ENCODE measurements at regions not wholly inside any gene's neighbourhood (a gene's known extent, or its start where the extent isn't known, plus 50 kb on each side); places are given as distances from the start of the nearest gene placed in this dataset.
A peak's percentile ranks its signal among the peaks of the same experiment; 100 is the strongest.
"Not testable (repeated sequence)": the region's sequence is repeated elsewhere in the genome, so short reads cannot be mapped to it uniquely, and the experiment has no call there.

- peak; percentile 35 for DNase-seq
Observed at GRCh38 chr13:104571161-104571892, 1505.1 kb upstream of the SLC10A2 start.

GRCh38 chr13:104567114-104567513 lies 1500.9 kb upstream of the SLC10A2 start:
- no peak for DNase-seq

GRCh38 chr13:104565888-104566287 lies 1499.7 kb upstream of the SLC10A2 start:
- no peak for DNase-seq

GRCh38 chr13:104553896-104554295 lies 1487.7 kb upstream of the SLC10A2 start:
- DNase-seq, result no peak

GRCh38 chr13:104553186-104553585 lies 1487.0 kb upstream of the SLC10A2 start:
- DNase-seq, result no peak

- DNase-seq, result no peak
Observed at GRCh38 chr13:104534847-104535246, 1468.6 kb upstream of the SLC10A2 start.

GRCh38 chr13:104532132-104532531 lies 1465.9 kb upstream of the SLC10A2 start:
- DNase-seq, result no peak

GRCh38 chr13:104530741-104531140 lies 1464.5 kb upstream of the SLC10A2 start:
- no peak for DNase-seq

- peak; percentile 0 for DNase-seq
Observed at GRCh38 chr13:104526561-104526960, 1460.3 kb upstream of the SLC10A2 start.

- DNase-seq, result no peak
Observed at GRCh38 chr13:104525467-104525866, 1459.2 kb upstream of the SLC10A2 start.

- DNase-seq, result no peak
Observed at GRCh38 chr13:104522235-104523072, 1456.2 kb upstream of the SLC10A2 start.

- DNase-seq, result no peak
Observed at GRCh38 chr13:104510422-104510821, 1444.2 kb upstream of the SLC10A2 start.

- not testable (repeated sequence) for DNase-seq
Observed at GRCh38 chr13:104493502-104493901, 1427.3 kb upstream of the SLC10A2 start.

GRCh38 chr13:104491916-104492315 lies 1425.7 kb upstream of the SLC10A2 start:
- DNase-seq, result peak; percentile 7

- DNase-seq, result no peak
Observed at GRCh38 chr13:104487006-104487405, 1420.8 kb upstream of the SLC10A2 start.

- DNase-seq, result no peak
Observed at GRCh38 chr13:104485571-104485970, 1419.4 kb upstream of the SLC10A2 start.

GRCh38 chr13:104483631-104484030 lies 1417.4 kb upstream of the SLC10A2 start:
- no peak for DNase-seq

- no peak for DNase-seq
Observed at GRCh38 chr13:104477261-104477660, 1411.0 kb upstream of the SLC10A2 start.

- DNase-seq, result no peak
Observed at GRCh38 chr13:104473936-104474335, 1407.7 kb upstream of the SLC10A2 start.

GRCh38 chr13:104466016-104466415 lies 1399.8 kb upstream of the SLC10A2 start:
- no peak for DNase-seq

GRCh38 chr13:104461049-104461448 lies 1394.8 kb upstream of the SLC10A2 start:
- DNase-seq, result no peak

- DNase-seq, result no peak
Observed at GRCh38 chr13:104460554-104460953, 1394.3 kb upstream of the SLC10A2 start.

- DNase-seq, result no peak
Observed at GRCh38 chr13:104450006-104450405, 1383.8 kb upstream of the SLC10A2 start.

- no peak for DNase-seq
Observed at GRCh38 chr13:104447348-104447747, 1381.1 kb upstream of the SLC10A2 start.

All from NCI-H446 treated with DMSO at 0.1 percent for 48 hours (cell line).